ENCODE measurements at regions not wholly inside any gene's neighbourhood (a gene's known extent, or its start where the extent isn't known, plus 50 kb on each side); places are given as distances from the start of the nearest gene placed in this dataset.

DNA sequence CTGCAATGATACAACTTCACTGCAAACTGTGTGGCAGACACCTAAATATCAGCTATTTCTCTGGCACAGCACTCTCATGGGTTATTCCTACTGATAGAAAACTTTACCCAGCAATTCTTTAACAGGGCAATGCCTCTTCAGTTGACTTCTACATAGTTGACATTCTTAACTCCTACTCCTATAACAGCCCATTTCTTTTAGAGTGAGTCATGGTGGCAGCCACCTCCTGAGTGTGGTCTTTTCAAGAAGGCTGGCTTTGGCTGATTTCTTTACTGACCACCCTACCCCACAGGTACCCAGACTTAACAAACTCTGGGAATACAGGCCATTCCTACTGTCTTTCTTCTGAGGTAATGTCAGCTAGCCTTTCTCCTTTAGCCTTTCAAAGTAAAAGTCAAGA, 805.8 kb upstream of the ADGRL2 start:
- no peaks in the 10 kb centered on the region for H3K9me3 Mint-ChIP-seq
- no peaks in the 10 kb centered on the region for H3K27me3 Mint-ChIP-seq (ENCODE audit: insufficient read depth)
- DNase-seq (ENCODE audit: low spot score): no peak
- H3K36me3 Mint-ChIP-seq (ENCODE audit: low read depth): no peaks in the 10 kb centered on the region
- H3K4me3 Mint-ChIP-seq: no peak overlapping the region
- intact Hi-C loops (cut with micrococcal nuclease): no loop called here
- no peaks in the 10 kb centered on the region for H3K4me1 Mint-ChIP-seq (ENCODE audit: low read depth)
- no peak overlapping the region for H3K27ac Mint-ChIP-seq

DNA sequence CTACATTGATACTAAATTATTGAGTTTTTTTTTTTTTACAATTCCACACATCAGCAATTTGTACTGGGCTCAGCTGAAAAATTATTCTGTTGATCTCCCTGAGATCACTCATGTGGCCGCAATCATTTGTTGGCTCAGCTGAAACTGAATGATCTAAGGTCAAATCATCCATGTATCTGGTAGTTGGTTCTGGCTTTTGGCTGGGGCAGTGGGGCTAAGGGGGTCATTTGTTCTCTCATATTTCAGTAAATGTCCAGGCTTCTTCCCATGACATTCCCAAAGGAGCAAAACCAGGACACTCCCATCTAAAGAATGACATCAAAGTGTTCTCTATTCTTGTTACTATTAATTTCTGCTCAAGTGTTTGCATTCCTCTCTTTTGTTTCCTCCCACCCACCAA, 806.7 kb upstream of the ADGRL2 start:
- H3K36me3 Mint-ChIP-seq (ENCODE audit: low read depth): no peaks in the 10 kb centered on the region
- intact Hi-C loops (cut with micrococcal nuclease): no loop called here
- H3K27ac Mint-ChIP-seq: no peak overlapping the region
- no peak for DNase-seq (ENCODE audit: low spot score)
- no peaks in the 10 kb centered on the region for H3K4me1 Mint-ChIP-seq (ENCODE audit: low read depth)
- H3K27me3 Mint-ChIP-seq (ENCODE audit: insufficient read depth): no peaks in the 10 kb centered on the region
- H3K4me3 Mint-ChIP-seq: no peak overlapping the region
- no peaks in the 10 kb centered on the region for H3K9me3 Mint-ChIP-seq

DNA sequence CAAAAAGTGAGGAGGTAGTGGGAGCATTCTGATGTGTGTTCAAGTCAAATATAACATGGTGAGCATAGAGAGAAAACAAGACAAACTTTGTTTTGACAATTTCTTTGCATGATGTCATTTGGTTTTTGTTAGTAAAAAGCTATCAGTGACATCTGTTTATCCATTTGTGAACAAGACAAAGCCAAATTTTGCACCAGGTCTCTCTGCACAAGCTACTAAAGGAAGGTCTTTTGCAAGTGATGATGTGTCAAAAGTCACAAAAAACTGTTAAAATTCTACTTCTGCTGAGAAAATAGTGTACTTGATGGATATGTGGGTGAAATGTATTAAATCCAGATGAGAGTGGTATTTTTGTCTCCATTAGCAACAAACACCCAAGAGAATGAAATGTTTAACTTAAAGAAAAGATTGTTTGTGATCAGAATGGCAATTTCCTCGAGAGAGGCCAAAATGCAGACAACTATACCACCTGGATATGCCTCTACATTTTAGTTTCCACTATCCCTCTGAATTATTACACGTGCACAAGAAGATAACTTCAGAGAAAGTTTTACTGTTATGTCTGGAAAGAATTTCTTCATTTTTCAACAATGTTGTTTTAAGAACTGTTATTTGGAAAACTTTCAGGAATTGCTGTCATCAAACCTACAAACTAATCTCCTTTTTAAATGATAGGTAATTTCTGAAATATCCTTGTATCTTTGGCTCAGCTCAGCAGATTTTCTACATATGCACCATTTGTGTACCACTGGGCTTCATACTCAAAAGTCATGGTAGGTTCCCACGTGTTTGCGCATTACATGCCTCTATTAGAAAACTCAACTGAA, 807.4 kb upstream of the ADGRL2 start:
- DNase-seq (ENCODE audit: low spot score): no peak
- Mint-ChIP-seq H3K27ac (no peak overlapping the region), H3K36me3 (ENCODE audit: low read depth) (no peaks in the 10 kb centered on the region), H3K27me3 (ENCODE audit: insufficient read depth) (no peaks in the 10 kb centered on the region), H3K9me3 (no peaks in the 10 kb centered on the region), H3K4me3 (no peak overlapping the region), H3K4me1 (ENCODE audit: low read depth) (no peaks in the 10 kb centered on the region)
- intact Hi-C loops (cut with micrococcal nuclease): no loop called here

DNA sequence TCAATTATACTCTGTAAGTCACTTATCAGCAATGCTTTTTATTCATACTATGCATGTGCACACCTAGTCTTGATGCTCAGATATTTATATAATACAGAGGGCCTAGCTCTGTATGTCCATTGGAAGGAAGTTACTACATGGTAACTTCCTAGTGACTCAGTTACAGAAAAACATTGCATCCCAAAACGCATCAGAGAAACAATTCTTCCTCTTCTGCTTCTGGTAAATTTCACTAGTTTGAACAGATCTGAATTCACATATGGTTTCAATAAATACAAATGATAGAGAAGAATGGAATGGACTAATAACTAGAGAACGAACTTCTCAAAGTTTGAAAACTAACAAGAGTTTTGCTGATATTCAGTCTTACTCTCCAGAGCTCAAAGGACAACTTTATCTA, 811.3 kb upstream of the ADGRL2 start:
- no peaks in the 10 kb centered on the region for H3K36me3 Mint-ChIP-seq (ENCODE audit: low read depth)
- H3K9me3 Mint-ChIP-seq: no peaks in the 10 kb centered on the region
- H3K4me1 Mint-ChIP-seq (ENCODE audit: low read depth): no peaks in the 10 kb centered on the region
- H3K27ac Mint-ChIP-seq: no peak overlapping the region
- no peak overlapping the region for H3K4me3 Mint-ChIP-seq
- intact Hi-C loops (cut with micrococcal nuclease): no loop called here
- no peak for DNase-seq (ENCODE audit: low spot score)
- no peaks in the 10 kb centered on the region for H3K27me3 Mint-ChIP-seq (ENCODE audit: insufficient read depth)

DNA sequence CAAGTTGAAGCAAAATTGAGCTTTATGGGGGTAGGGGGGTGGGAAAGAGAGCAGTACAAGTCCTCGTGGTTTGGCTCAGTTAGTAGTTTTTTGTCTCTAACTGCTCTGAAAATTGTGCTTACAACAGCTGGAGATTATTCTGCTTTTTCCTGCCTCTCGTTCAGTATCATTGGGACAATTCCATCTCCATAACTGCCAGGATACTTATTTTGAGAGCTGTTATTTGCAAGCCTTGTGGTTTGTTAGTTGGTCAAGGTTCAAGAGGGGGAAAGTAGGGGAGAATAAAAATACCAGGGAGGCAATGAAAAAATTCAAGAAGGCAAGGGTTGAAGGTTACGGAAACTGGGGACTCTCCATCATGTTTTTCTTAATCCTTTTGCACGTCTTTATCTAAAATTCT, 811.8 kb upstream of the ADGRL2 start:
- no peak for DNase-seq (ENCODE audit: low spot score)
- no peak overlapping the region for H3K4me3 Mint-ChIP-seq
- no peaks in the 10 kb centered on the region for H3K9me3 Mint-ChIP-seq
- no peak overlapping the region for H3K27ac Mint-ChIP-seq
- no peaks in the 10 kb centered on the region for H3K4me1 Mint-ChIP-seq (ENCODE audit: low read depth)
- no peaks in the 10 kb centered on the region for H3K27me3 Mint-ChIP-seq (ENCODE audit: insufficient read depth)
- intact Hi-C loops (cut with micrococcal nuclease): no loop called here
- no peaks in the 10 kb centered on the region for H3K36me3 Mint-ChIP-seq (ENCODE audit: low read depth)

DNA sequence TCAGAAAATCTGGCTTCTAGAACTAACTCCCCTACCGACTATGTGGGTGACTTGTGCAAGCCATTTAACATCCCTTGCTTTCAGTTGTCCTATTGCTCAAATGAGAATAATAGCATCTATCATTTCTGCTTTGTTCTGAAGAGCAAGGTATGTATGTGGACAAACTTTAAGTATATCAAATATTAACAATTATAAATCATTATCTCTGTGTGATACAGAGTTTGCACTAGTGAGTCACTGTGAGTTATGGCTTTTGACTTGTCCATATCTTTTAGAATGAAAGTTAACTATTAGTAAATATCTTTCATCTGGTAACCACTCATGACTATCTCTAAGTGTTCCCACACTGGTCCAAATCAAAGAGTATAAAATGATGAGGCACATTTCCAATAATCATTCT, 812.9 kb upstream of the ADGRL2 start:
- intact Hi-C loops (cut with micrococcal nuclease): no loop called here
- H3K27ac Mint-ChIP-seq: no peak overlapping the region
- no peak overlapping the region for H3K4me3 Mint-ChIP-seq
- no peaks in the 10 kb centered on the region for H3K9me3 Mint-ChIP-seq
- DNase-seq (ENCODE audit: low spot score): no peak
- H3K4me1 Mint-ChIP-seq (ENCODE audit: low read depth): no peaks in the 10 kb centered on the region
- H3K36me3 Mint-ChIP-seq (ENCODE audit: low read depth): no peaks in the 10 kb centered on the region
- H3K27me3 Mint-ChIP-seq (ENCODE audit: insufficient read depth): no peaks in the 10 kb centered on the region

DNA sequence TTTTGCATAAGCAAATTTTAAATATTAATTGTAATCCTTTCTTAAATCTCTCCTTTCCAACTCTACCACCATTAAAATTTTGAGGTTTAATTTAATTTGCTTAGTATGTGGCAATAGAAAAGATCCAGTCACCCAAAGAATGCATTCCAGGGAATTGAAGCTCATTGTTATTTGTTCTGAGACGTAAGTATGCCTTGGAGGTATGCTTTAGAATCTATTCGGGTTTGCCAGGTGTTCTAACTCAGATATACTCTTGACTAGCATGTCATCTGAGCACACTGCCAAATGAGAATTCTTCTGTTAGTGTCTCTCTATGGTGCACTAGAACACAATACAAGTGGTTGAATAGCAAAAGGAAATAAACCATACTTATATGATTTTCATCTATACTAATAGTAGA, 813.6 kb upstream of the ADGRL2 start:
- H3K4me3 Mint-ChIP-seq: no peak overlapping the region
- H3K4me1 Mint-ChIP-seq (ENCODE audit: low read depth): no peaks in the 10 kb centered on the region
- no peaks in the 10 kb centered on the region for H3K9me3 Mint-ChIP-seq
- intact Hi-C loops (cut with micrococcal nuclease): no loop called here
- no peak for DNase-seq (ENCODE audit: low spot score)
- no peaks in the 10 kb centered on the region for H3K36me3 Mint-ChIP-seq (ENCODE audit: low read depth)
- H3K27ac Mint-ChIP-seq: no peak overlapping the region
- H3K27me3 Mint-ChIP-seq (ENCODE audit: insufficient read depth): no peaks in the 10 kb centered on the region

DNA sequence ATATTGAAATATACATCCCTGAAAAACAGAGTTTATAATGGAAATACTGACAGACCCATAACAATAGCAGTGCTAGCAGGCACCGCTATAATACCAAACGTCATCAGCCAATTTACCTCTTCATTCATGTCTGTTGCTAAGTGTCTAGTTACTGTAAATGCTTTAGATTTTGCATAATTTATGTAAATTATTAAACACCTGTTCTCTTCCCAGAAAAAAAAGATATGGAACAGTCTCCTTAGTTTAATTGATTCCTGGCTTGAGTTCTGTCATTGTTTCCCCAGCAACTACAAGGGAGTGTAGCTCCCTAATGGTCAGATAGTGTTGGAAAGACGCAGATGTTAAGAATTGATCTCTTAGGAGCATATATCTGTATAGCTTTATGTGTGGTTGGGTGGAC, 817.9 kb upstream of the ADGRL2 start:
- no peak overlapping the region for H3K27ac Mint-ChIP-seq
- H3K4me1 Mint-ChIP-seq (ENCODE audit: low read depth): no peaks in the 10 kb centered on the region
- H3K9me3 Mint-ChIP-seq: no peaks in the 10 kb centered on the region
- DNase-seq (ENCODE audit: low spot score): no peak
- no peaks in the 10 kb centered on the region for H3K36me3 Mint-ChIP-seq (ENCODE audit: low read depth)
- H3K27me3 Mint-ChIP-seq (ENCODE audit: insufficient read depth): no peaks in the 10 kb centered on the region
- H3K4me3 Mint-ChIP-seq: no peak overlapping the region
- intact Hi-C loops (cut with micrococcal nuclease): no loop called here

DNA sequence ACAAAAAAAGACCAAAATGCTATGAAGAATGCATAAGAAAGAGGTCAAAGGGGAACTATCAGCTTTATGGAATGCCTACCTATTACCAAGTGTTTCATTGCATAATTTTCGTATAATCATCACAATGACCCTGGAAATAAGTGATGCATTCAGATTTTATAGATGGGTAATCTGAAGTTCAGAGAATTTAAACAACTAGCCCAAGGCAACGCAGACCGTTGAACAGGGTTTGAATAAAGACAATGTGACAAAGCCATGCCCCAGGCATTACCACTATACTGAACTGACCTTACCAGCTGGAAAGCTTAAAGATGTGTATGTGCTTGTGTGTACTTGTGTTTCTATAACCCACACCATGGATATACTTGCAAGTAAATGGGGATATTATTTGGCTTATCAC, 827.6 kb upstream of the ADGRL2 start:
- Mint-ChIP-seq H3K4me1 (ENCODE audit: low read depth) (no peaks in the 10 kb centered on the region), H3K4me3 (no peak overlapping the region), H3K9me3 (peaks cover 4% of the 10 kb centered on the region), H3K27ac (no peak overlapping the region), H3K27me3 (ENCODE audit: insufficient read depth) (no peaks in the 10 kb centered on the region), H3K36me3 (ENCODE audit: low read depth) (no peaks in the 10 kb centered on the region)
- no peak for DNase-seq (ENCODE audit: low spot score)
- intact Hi-C loops (cut with micrococcal nuclease): no loop called here

DNA sequence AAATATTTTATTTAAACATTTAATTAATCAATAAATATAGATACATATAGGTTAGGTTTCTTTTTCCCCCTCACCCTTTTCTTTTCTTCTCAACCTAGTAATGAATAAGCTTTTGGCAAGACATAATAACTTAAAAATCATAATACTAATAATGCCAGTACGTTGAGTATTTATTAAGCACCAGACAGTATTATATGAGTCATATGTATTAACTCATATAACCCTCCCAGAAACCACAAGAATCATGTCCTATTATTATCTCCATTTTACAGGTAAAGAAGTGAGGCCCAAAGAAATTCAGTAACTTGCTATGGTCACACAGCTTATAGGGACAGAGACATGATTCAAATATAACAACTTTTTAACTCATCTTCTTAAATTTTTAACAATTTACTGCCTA, 834.5 kb upstream of the ADGRL2 start:
- H3K27me3 Mint-ChIP-seq (ENCODE audit: insufficient read depth): no peaks in the 10 kb centered on the region
- no peak overlapping the region for H3K4me3 Mint-ChIP-seq
- intact Hi-C loops (cut with micrococcal nuclease): no loop called here
- H3K9me3 Mint-ChIP-seq: peaks cover 4% of the 10 kb centered on the region
- H3K36me3 Mint-ChIP-seq (ENCODE audit: low read depth): no peaks in the 10 kb centered on the region
- H3K27ac Mint-ChIP-seq: no peak overlapping the region
- DNase-seq (ENCODE audit: low spot score): no peak
- H3K4me1 Mint-ChIP-seq (ENCODE audit: low read depth): no peaks in the 10 kb centered on the region

DNA sequence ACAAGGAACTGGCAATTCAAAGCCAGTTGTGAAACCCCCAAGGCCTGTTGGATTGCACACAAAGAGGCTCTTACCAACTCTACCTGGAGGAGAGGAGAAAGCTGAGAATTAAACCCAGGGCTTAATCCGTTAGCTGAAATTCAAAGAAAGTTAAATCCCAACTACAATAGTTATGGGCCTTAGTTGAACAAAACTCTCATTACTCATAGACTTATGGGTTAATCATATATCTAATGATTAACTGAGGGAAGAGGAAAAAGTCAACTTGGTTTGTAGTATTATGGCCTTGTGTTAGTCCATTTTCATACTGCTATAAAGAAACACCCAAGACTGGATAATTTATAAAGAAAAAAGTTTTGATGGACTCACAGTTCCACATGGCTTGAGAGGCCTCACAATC, 838.2 kb upstream of the ADGRL2 start:
- no peaks in the 10 kb centered on the region for H3K27me3 Mint-ChIP-seq (ENCODE audit: insufficient read depth)
- no peak for DNase-seq (ENCODE audit: low spot score)
- intact Hi-C loops (cut with micrococcal nuclease): no loop called here
- H3K9me3 Mint-ChIP-seq: no peaks in the 10 kb centered on the region
- no peak overlapping the region for H3K4me3 Mint-ChIP-seq
- no peaks in the 10 kb centered on the region for H3K4me1 Mint-ChIP-seq (ENCODE audit: low read depth)
- H3K36me3 Mint-ChIP-seq (ENCODE audit: low read depth): no peaks in the 10 kb centered on the region
- no peak overlapping the region for H3K27ac Mint-ChIP-seq

DNA sequence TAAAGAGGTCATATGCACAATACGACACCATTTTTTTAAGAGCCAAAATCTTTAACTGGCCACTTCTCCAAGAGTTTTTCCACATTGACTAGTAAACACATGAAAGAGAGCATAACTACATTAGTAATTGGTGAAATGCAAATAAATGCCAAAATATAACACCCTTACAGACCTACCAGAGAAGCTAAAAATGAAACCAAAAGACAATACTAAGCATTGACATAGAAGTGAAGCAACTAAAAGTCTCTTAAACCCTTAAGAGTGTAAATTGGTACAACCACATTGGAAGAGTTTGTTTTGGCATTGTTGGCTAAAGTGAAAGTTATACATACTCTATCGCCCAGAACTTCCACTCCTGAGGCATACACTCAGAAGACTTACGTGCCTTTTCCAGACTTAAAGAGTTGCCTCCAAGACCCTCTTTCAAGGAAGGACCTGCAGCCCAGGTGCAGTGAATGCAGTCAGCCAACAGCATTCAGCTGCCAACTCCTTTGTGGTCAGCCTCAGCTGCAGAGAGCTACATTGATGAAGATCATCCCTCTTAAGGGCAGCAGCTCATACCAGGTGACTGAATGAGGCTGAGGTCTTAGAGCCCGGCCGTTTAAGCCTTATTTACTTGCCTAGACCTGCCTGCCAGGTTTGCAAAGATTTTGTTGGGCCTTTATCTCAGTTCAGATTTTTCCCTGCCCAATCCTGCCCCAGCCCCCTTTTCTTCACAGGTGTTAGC, 839.1 kb upstream of the ADGRL2 start:
- no peak for DNase-seq (ENCODE audit: low spot score)
- H3K36me3 Mint-ChIP-seq (ENCODE audit: low read depth): no peaks in the 10 kb centered on the region
- no peak overlapping the region for H3K4me3 Mint-ChIP-seq
- H3K27ac Mint-ChIP-seq: no peak overlapping the region
- H3K27me3 Mint-ChIP-seq (ENCODE audit: insufficient read depth): no peaks in the 10 kb centered on the region
- no peaks in the 10 kb centered on the region for H3K4me1 Mint-ChIP-seq (ENCODE audit: low read depth)
- H3K9me3 Mint-ChIP-seq: no peaks in the 10 kb centered on the region
- intact Hi-C loops (cut with micrococcal nuclease): no loop called here

DNA sequence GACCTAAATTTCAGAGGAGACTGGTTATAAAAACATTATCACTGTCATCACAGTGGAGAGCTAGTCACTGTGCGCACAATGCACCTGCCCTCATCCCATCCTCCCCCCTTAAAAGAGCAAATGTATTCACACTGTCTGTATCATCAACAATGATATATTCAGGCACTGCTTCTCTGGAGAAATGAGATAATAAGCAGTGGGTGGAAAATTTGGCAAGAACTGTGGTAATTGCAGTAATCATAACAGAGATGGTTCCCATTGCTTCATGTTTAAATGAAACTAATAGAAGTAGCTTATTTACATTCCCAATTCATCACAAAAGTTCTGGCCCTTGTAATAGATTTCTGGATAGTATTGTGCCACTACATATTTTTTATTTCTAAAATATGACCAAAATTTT, 867.4 kb upstream of the ADGRL2 start:
- Mint-ChIP-seq H3K36me3 (ENCODE audit: low read depth) (no peaks in the 10 kb centered on the region), H3K27me3 (ENCODE audit: insufficient read depth) (no peaks in the 10 kb centered on the region), H3K9me3 (peaks cover 14% of the 10 kb centered on the region), H3K27ac (no peak overlapping the region), H3K4me3 (no peak overlapping the region), H3K4me1 (ENCODE audit: low read depth) (no peaks in the 10 kb centered on the region)
- intact Hi-C loops (cut with micrococcal nuclease): no loop called here
- DNase-seq (ENCODE audit: low spot score): no peak

All from activated T-helper 1 cell treated with anti-CD3 and anti-CD28 coated beads, Interleukin-12 subunit alpha, Interleukin-12 subunit beta, Interleukin-2, Interleukin-4 antibody, amounts not matched to agents 30 ng/mL and 10 ng/mL and 1 ng/mL, durations not matched to agents 14 hours and 24 hours and 36 hours (primary cell).